K562 (cell line): ENCODE measurements at regions not wholly inside any gene's neighbourhood (a gene's known extent, or its start where the extent isn't known, plus 50 kb on each side); places are given as distances from the start of the nearest gene placed in this dataset.

ENCODE experiments used
- E2F3 ChIP-seq: fragments of 250-450 bp; sonication (Bioruptor Pico); IDR thresholded peaks from 2 replicates; pipeline ENCODE4 v1.4.0; 2020; ENCODE audit warnings: mild to moderate bottlenecking
- IFI16 ChIP-seq: fragments of 250-450 bp; sonication (Bioruptor Pico); IDR thresholded peaks from 2 replicates; pipeline ENCODE4 v2.1.2; 2022; ENCODE audit warnings: mild to moderate bottlenecking, inconsistent platforms
- MCM2 ChIP-seq: fragments of 450-650 bp; IDR thresholded peaks from 2 replicates; pipeline ENCODE4 v1.6.1; 2017; ENCODE audit warnings: low read depth, mild to moderate bottlenecking
- NFYB ChIP-seq: IDR thresholded peaks from 2 replicates; pipeline ENCODE4 v1.6.1; 2011; ENCODE audit warnings: mild to moderate bottlenecking, moderate library complexity; ENCODE audit not compliant: insufficient read length; ENCODE audit errors: extremely low read depth
- NR4A1 ChIP-seq, 2 experiments: fragments of 250-450 bp in 1 of 2; fragments of 450-650 bp in 1 of 2; sonication (Bioruptor Pico) in 1 of 2; IDR thresholded peaks; 2 replicates each; pipeline versions ENCODE4 v1.4.0 to v1.6.1; 2016 to 2020; ENCODE audit warnings: mild to moderate bottlenecking in 2 of 2, missing compliant biosample characterization in 1 of 2, missing genetic modification characterization in 1 of 2, moderate library complexity in 1 of 2
- SIRT6 ChIP-seq: IDR thresholded peaks from one replicate; pipeline ENCODE4 v1.6.1; 2012; ENCODE audit warnings: low read depth, mild to moderate bottlenecking, control low read depth, inconsistent platforms, low read length, moderate library complexity
- SMAD4 ChIP-seq: fragments of 250-450 bp; sonication (Bioruptor Pico); conservative IDR thresholded peaks from 2 replicates; pipeline ENCODE4 v1.8.0; 2021; ENCODE audit warnings: inconsistent platforms, mild to moderate bottlenecking, moderate library complexity
- ZNF12 ChIP-seq: sonication (generic); formaldehyde crosslinking; IDR thresholded peaks from 2 replicates; pipeline ENCODE4 v1.4.0; 2020; ENCODE audit warnings: mild to moderate bottlenecking, missing genetic modification reagents
- TF ChIP-seq, protein P1 (sequence below), 2 experiments: fragments of 450-650 bp in 1 of 2; sonication (generic) in 1 of 2; formaldehyde crosslinking; conservative IDR thresholded peaks; 2 replicates each; pipeline versions ENCODE4 v1.4.0 to v1.8.1; 2020 to 2022; ENCODE audit warnings: mild to moderate bottlenecking in 1 of 2, missing genetic modification reagents in 1 of 2
- TF ChIP-seq, protein P2 (sequence below): fragments of 450-650 bp; conservative IDR thresholded peaks from 2 replicates; pipeline ENCODE4 v1.6.1; 2016; ENCODE audit warnings: missing genetic modification characterization, low read depth, mild to moderate bottlenecking, control low read depth, missing compliant biosample characterization
- TF ChIP-seq, protein P3 (sequence below): fragments of 250-450 bp; sonication (Bioruptor Pico); IDR thresholded peaks from 2 replicates; pipeline ENCODE4 v1.9.0; 2021; ENCODE audit warnings: mild to moderate bottlenecking, inconsistent platforms

DNA sequence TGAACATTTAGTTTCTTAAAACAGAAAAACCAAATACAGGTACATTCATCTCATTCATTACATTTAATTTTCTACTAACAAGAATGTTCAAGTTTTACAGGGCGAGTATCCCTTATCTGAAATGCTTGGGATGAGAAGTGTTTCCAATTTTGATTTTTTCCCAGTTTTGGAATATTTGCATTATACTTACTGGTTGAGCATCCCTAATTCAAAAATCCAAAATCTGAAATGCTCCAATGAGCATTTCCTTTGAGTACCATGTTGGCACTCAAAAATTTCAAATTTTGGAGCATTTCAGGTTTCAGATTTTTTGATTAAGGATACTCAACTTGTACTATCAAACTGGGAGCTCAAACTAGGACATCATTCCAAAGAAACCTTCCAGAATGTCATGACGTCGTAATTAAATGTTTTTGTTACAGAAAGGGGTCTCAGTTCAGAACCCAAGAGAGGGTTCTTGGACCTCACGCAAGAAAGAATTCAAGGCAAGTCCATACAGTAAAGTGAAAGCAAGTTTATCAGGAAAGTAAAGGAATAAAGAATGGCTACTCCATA is 90.8 kb upstream of the PIK3CG start (continued):
- TF ChIP-seq, protein P1, sequence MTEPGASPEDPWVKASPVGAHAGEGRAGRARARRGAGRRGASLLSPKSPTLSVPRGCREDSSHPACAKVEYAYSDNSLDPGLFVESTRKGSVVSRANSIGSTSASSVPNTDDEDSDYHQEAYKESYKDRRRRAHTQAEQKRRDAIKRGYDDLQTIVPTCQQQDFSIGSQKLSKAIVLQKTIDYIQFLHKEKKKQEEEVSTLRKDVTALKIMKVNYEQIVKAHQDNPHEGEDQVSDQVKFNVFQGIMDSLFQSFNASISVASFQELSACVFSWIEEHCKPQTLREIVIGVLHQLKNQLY (CRISPR knock-in tag; conservative IDR thresholded peaks at IDR 0.05): peak in 1 of 2 experiments; percentile 73; a peak in 1 of 4 replicates
- TF ChIP-seq NR4A1 (CRISPR knock-in tag; IDR thresholded peaks at IDR 0.05) (0 out of 2 replicates have a peak, but pooled peaks have one; percentile 32), NR4A1 (tag; IDR thresholded peaks at IDR 0.05) (peak; percentile 62; the same call in 1 of the 2 replicates), SMAD4 (CRISPR knock-in tag) (peak; percentile 10), IFI16 (peak; percentile 44; the same call in 1 of the 2 replicates), E2F3 (CRISPR knock-in tag) (no peak), MCM2 (no peak), ZNF12 (CRISPR knock-in tag) (no peak), NFYB (no peak), SIRT6 (no peak)
- TF ChIP-seq, protein P2, sequence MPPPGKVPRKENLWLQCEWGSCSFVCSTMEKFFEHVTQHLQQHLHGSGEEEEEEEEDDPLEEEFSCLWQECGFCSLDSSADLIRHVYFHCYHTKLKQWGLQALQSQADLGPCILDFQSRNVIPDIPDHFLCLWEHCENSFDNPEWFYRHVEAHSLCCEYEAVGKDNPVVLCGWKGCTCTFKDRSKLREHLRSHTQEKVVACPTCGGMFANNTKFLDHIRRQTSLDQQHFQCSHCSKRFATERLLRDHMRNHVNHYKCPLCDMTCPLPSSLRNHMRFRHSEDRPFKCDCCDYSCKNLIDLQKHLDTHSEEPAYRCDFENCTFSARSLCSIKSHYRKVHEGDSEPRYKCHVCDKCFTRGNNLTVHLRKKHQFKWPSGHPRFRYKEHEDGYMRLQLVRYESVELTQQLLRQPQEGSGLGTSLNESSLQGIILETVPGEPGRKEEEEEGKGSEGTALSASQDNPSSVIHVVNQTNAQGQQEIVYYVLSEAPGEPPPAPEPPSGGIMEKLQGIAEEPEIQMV (tag): 0 out of 2 replicates have a peak, but pooled peaks have one; percentile 4
- TF ChIP-seq, protein P3, sequence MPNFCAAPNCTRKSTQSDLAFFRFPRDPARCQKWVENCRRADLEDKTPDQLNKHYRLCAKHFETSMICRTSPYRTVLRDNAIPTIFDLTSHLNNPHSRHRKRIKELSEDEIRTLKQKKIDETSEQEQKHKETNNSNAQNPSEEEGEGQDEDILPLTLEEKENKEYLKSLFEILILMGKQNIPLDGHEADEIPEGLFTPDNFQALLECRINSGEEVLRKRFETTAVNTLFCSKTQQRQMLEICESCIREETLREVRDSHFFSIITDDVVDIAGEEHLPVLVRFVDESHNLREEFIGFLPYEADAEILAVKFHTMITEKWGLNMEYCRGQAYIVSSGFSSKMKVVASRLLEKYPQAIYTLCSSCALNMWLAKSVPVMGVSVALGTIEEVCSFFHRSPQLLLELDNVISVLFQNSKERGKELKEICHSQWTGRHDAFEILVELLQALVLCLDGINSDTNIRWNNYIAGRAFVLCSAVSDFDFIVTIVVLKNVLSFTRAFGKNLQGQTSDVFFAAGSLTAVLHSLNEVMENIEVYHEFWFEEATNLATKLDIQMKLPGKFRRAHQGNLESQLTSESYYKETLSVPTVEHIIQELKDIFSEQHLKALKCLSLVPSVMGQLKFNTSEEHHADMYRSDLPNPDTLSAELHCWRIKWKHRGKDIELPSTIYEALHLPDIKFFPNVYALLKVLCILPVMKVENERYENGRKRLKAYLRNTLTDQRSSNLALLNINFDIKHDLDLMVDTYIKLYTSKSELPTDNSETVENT (CRISPR knock-in tag): no peak
